Muscle of leg (tissue), 3 donors: ENCODE measurements at regions not wholly inside any gene's neighbourhood (a gene's known extent, or its start where the extent isn't known, plus 50 kb on each side); places are given as distances from the start of the nearest gene placed in this dataset.
"Not testable (repeated sequence)": the region's sequence is repeated elsewhere in the genome, so short reads cannot be mapped to it uniquely, and the experiment has no call there.

Experiments
- DNase-seq: peaks from one replicate; pipeline ENCODE4 v3.0.0; 2013
- H3K27ac ChIP-seq: one replicate; pipeline ENCODE4 v1.5.1; 2013; ENCODE audit warnings: mild to moderate bottlenecking, low read length, control low read depth
- H3K27me3 ChIP-seq: one replicate; pipeline ENCODE4 v1.6.1; 2013; ENCODE audit warnings: low read length; ENCODE audit not compliant: control insufficient read depth, insufficient read depth
- H3K36me3 ChIP-seq: one replicate; pipeline ENCODE4 v1.6.1; 2013; ENCODE audit warnings: low read length; ENCODE audit not compliant: control insufficient read depth, insufficient read depth
- H3K4me1 ChIP-seq: one replicate; pipeline ENCODE4 v1.6.1; 2013; ENCODE audit warnings: low read length; ENCODE audit not compliant: control insufficient read depth, insufficient read depth
- H3K4me3 ChIP-seq: one replicate; pipeline ENCODE4 v1.5.1; 2013; ENCODE audit warnings: low read length, control low read depth
- H3K9me3 ChIP-seq: replicated peaks from 2 replicates; pipeline ENCODE4 v1.6.1; 2013; ENCODE audit warnings: low read depth, low read length; ENCODE audit not compliant: control insufficient read depth
- WGBS: methylation state at CpG from one replicate; pipeline ENCODE4 v1.1.5; 2013; ENCODE audit warnings: missing lambda C conversion rate; ENCODE audit not compliant: insufficient coverage; 5-methylcytosine and 5-hydroxymethylcytosine counted together

- no peak overlapping the region for H3K4me3 ChIP-seq
- peak; percentile 52 for DNase-seq
These were observed 1248.8 kb downstream of the UQCRFS1 start for GRCh38 chr19:27964185-27964584.

GRCh38 chr19:27962264-27962663 is 1250.7 kb downstream of the UQCRFS1 start:
- DNase-seq: no peak
- no peak overlapping the region for H3K27ac ChIP-seq
- no peaks in the 10 kb centered on the region for H3K36me3 ChIP-seq
- H3K4me1 ChIP-seq: no peaks in the 10 kb centered on the region
- no peak overlapping the region for H3K4me3 ChIP-seq
- no peaks in the 10 kb centered on the region for H3K27me3 ChIP-seq
- 62% methylated on average over 3 of the region's 3 CpGs for WGBS
- H3K9me3 ChIP-seq: no peaks in the 10 kb centered on the region

More at GRCh38 chr19:27964185-27964584, 1248.8 kb downstream of the UQCRFS1 start:
- no peaks in the 10 kb centered on the region for H3K36me3 ChIP-seq
- no peaks in the 10 kb centered on the region for H3K9me3 ChIP-seq
- H3K27me3 ChIP-seq: no peaks in the 10 kb centered on the region
- no peaks in the 10 kb centered on the region for H3K4me1 ChIP-seq
- no peak overlapping the region for H3K27ac ChIP-seq

GRCh38 chr19:27955485-27956480 is 1257.2 kb downstream of the UQCRFS1 start:
- H3K4me3 ChIP-seq: no peak overlapping the region
- 38% methylated on average over 3 of the region's 9 CpGs for WGBS
- H3K27ac ChIP-seq: no peak overlapping the region
- H3K27me3 ChIP-seq: no peaks in the 10 kb centered on the region
- no peaks in the 10 kb centered on the region for H3K9me3 ChIP-seq
- H3K4me1 ChIP-seq: no peaks in the 10 kb centered on the region
- H3K36me3 ChIP-seq: no peaks in the 10 kb centered on the region
- no peak for DNase-seq

- no CpG with 5 or more reads among the region's 4 CpGs for WGBS
- not testable (repeated sequence) for H3K36me3 ChIP-seq, H3K4me1 ChIP-seq, H3K9me3 ChIP-seq, H3K4me3 ChIP-seq, H3K27ac ChIP-seq, H3K27me3 ChIP-seq, DNase-seq
These were observed 1270.3 kb downstream of the UQCRFS1 start for GRCh38 chr19:27942607-27943006.

- H3K9me3 ChIP-seq: no peaks in the 10 kb centered on the region
- no peaks in the 10 kb centered on the region for H3K27me3 ChIP-seq
- H3K27ac ChIP-seq: no peak overlapping the region
- no peaks in the 10 kb centered on the region for H3K36me3 ChIP-seq
- H3K4me1 ChIP-seq: no peaks in the 10 kb centered on the region
- H3K4me3 ChIP-seq: no peak overlapping the region
- WGBS: 60% methylated on average over 1 of the region's 1 CpG
- DNase-seq: no peak
These were observed 1276.8 kb downstream of the UQCRFS1 start for GRCh38 chr19:27936139-27936538.

GRCh38 chr19:27935669-27936068 is 1277.3 kb downstream of the UQCRFS1 start:
- Histone ChIP-seq H3K9me3 (no peaks in the 10 kb centered on the region), H3K4me3 (no peak overlapping the region), H3K36me3 (no peaks in the 10 kb centered on the region), H3K27me3 (no peaks in the 10 kb centered on the region), H3K27ac (no peak overlapping the region), H3K4me1 (no peaks in the 10 kb centered on the region)
- DNase-seq: no peak

GRCh38 chr19:27929399-27929798 is 1283.6 kb downstream of the UQCRFS1 start:
- H3K4me1 ChIP-seq: no peaks in the 10 kb centered on the region
- H3K9me3 ChIP-seq: no peaks in the 10 kb centered on the region
- H3K27me3 ChIP-seq: no peaks in the 10 kb centered on the region
- H3K27ac ChIP-seq: no peak overlapping the region
- no peak overlapping the region for H3K4me3 ChIP-seq
- WGBS: no CpG with 5 or more reads among the region's 3 CpGs
- H3K36me3 ChIP-seq: no peaks in the 10 kb centered on the region
- no peak for DNase-seq

- no peak overlapping the region for H3K27ac ChIP-seq
- no peak overlapping the region for H3K4me3 ChIP-seq
- WGBS: 75% methylated on average over 2 of the region's 2 CpGs
- H3K4me1 ChIP-seq: no peaks in the 10 kb centered on the region
- H3K36me3 ChIP-seq: no peaks in the 10 kb centered on the region
- no peaks in the 10 kb centered on the region for H3K27me3 ChIP-seq
- no peak for DNase-seq
- H3K9me3 ChIP-seq: no peaks in the 10 kb centered on the region
These were observed 1287.7 kb downstream of the UQCRFS1 start for GRCh38 chr19:27925202-27925601.

GRCh38 chr19:27922970-27923369 is 1290.0 kb downstream of the UQCRFS1 start:
- no peaks in the 10 kb centered on the region for H3K9me3 ChIP-seq
- H3K4me1 ChIP-seq: no peaks in the 10 kb centered on the region
- WGBS: 60% methylated on average over 1 of the region's 3 CpGs
- H3K4me3 ChIP-seq: no peak overlapping the region
- no peak overlapping the region for H3K27ac ChIP-seq
- DNase-seq: no peak
- no peaks in the 10 kb centered on the region for H3K27me3 ChIP-seq
- H3K36me3 ChIP-seq: no peaks in the 10 kb centered on the region

- H3K4me3 ChIP-seq: no peak overlapping the region
- H3K4me1 ChIP-seq: no peaks in the 10 kb centered on the region
- no peaks in the 10 kb centered on the region for H3K27me3 ChIP-seq
- H3K9me3 ChIP-seq: no peaks in the 10 kb centered on the region
- no peak for DNase-seq
- WGBS: no CpG with 5 or more reads among the region's 3 CpGs
- no peak overlapping the region for H3K27ac ChIP-seq
- no peaks in the 10 kb centered on the region for H3K36me3 ChIP-seq
These were observed 1292.2 kb downstream of the UQCRFS1 start for GRCh38 chr19:27920774-27921173.
